ENCODE measurements at regions not wholly inside any gene's neighbourhood (a gene's known extent, or its start where the extent isn't known, plus 50 kb on each side); places are given as distances from the start of the nearest gene placed in this dataset.

GRCh38 chr15:91517491-91518200 is 335.9 kb upstream of the SLCO3A1 start:
- H3K36me3 ChIP-seq (ENCODE audit: control insufficient read depth in 2 of 2, insufficient read depth in 2 of 2, low read length in 1 of 2) = no peaks in the 10 kb centered on the region
- H3K27me3 ChIP-seq (ENCODE audit: control insufficient read depth in 2 of 2, insufficient read depth in 1 of 2, low read length in 1 of 2) = no peaks in the 10 kb centered on the region
- WGBS = 94% methylated on average over 4 of the region's 4 CpGs

GRCh38 chr15:91520850-91521249 is 332.7 kb upstream of the SLCO3A1 start:
- H3K27ac ChIP-seq (ENCODE audit: low read depth in 1 of 2, low read length in 1 of 2) = no peak overlapping the region
- 96% methylated on average over 4 of the region's 4 CpGs for WGBS
- H3K27me3 ChIP-seq (ENCODE audit: control insufficient read depth in 2 of 2, insufficient read depth in 1 of 2, low read length in 1 of 2) = no peaks in the 10 kb centered on the region
- H3K9me3 ChIP-seq (ENCODE audit: control insufficient read depth in 2 of 2, insufficient read depth in 1 of 2, low read length in 1 of 2) = no peaks in the 10 kb centered on the region
- no peak for DNase-seq (ENCODE audit: low read depth in 6 of 9, low spot score in 9 of 9)
- H3K4me1 ChIP-seq (ENCODE audit: control insufficient read depth in 2 of 2, insufficient read depth in 2 of 2, low read length in 2 of 2) = peaks cover 0 to 17% of the 10 kb centered on the region in 2 donors
- H3K4me3 ChIP-seq (ENCODE audit: low read length in 2 of 2) = no peak overlapping the region
- no peaks in the 10 kb centered on the region for H3K36me3 ChIP-seq (ENCODE audit: control insufficient read depth in 2 of 2, insufficient read depth in 2 of 2, low read length in 1 of 2)

More at GRCh38 chr15:91517491-91518200, 335.9 kb upstream of the SLCO3A1 start:
- no peak for DNase-seq (ENCODE audit: low read depth in 6 of 9, low spot score in 9 of 9)
- Histone ChIP-seq H3K4me1 (ENCODE audit: control insufficient read depth in 2 of 2, insufficient read depth in 2 of 2, low read length in 2 of 2) (peaks cover 0 to 3% of the 10 kb centered on the region in 2 donors), H3K4me3 (ENCODE audit: low read length in 2 of 2) (no peak overlapping the region), H3K27ac (ENCODE audit: low read depth in 1 of 2, low read length in 1 of 2) (no peak overlapping the region), H3K9me3 (ENCODE audit: control insufficient read depth in 2 of 2, insufficient read depth in 1 of 2, low read length in 1 of 2) (no peaks in the 10 kb centered on the region)

GRCh38 chr15:91521548-91521947 is 332.0 kb upstream of the SLCO3A1 start:
- no peaks in the 10 kb centered on the region for H3K9me3 ChIP-seq (ENCODE audit: control insufficient read depth in 2 of 2, insufficient read depth in 1 of 2, low read length in 1 of 2)
- no peaks in the 10 kb centered on the region for H3K36me3 ChIP-seq (ENCODE audit: control insufficient read depth in 2 of 2, insufficient read depth in 2 of 2, low read length in 1 of 2)
- 95% methylated on average over 9 of the region's 9 CpGs for WGBS
- no peak for DNase-seq (ENCODE audit: low read depth in 6 of 9, low spot score in 9 of 9)
- no peak overlapping the region for H3K4me3 ChIP-seq (ENCODE audit: low read length in 2 of 2)
- peaks cover 0 to 23% of the 10 kb centered on the region in 2 donors for H3K4me1 ChIP-seq (ENCODE audit: control insufficient read depth in 2 of 2, insufficient read depth in 2 of 2, low read length in 2 of 2)
- H3K27ac ChIP-seq (ENCODE audit: low read depth in 1 of 2, low read length in 1 of 2) = no peak overlapping the region
- H3K27me3 ChIP-seq (ENCODE audit: control insufficient read depth in 2 of 2, insufficient read depth in 1 of 2, low read length in 1 of 2) = no peaks in the 10 kb centered on the region

- H3K36me3 ChIP-seq (ENCODE audit: control insufficient read depth in 2 of 2, insufficient read depth in 2 of 2, low read length in 1 of 2) = no peaks in the 10 kb centered on the region
- H3K4me3 ChIP-seq (ENCODE audit: low read length in 2 of 2) = no peak overlapping the region
- H3K4me1 ChIP-seq (ENCODE audit: control insufficient read depth in 2 of 2, insufficient read depth in 2 of 2, low read length in 2 of 2) = peaks cover 0 to 27% of the 10 kb centered on the region in 2 donors
- no peak for DNase-seq (ENCODE audit: low read depth in 6 of 9, low spot score in 9 of 9)
- H3K9me3 ChIP-seq (ENCODE audit: control insufficient read depth in 2 of 2, insufficient read depth in 1 of 2, low read length in 1 of 2) = no peaks in the 10 kb centered on the region
- H3K27me3 ChIP-seq (ENCODE audit: control insufficient read depth in 2 of 2, insufficient read depth in 1 of 2, low read length in 1 of 2) = no peaks in the 10 kb centered on the region
- WGBS = 97% methylated on average over 2 of the region's 2 CpGs
- H3K27ac ChIP-seq (ENCODE audit: low read depth in 1 of 2, low read length in 1 of 2) = no peak overlapping the region
These were observed 331.5 kb upstream of the SLCO3A1 start for GRCh38 chr15:91521996-91522395.

- no peaks in the 10 kb centered on the region for H3K27me3 ChIP-seq (ENCODE audit: control insufficient read depth in 2 of 2, insufficient read depth in 1 of 2, low read length in 1 of 2)
- 66% methylated on average over 2 of the region's 2 CpGs for WGBS
- peak in 3 of 9 donors; percentile 22 to 71 (median 30) for DNase-seq (ENCODE audit: low read depth in 6 of 9, low spot score in 9 of 9)
- no peaks in the 10 kb centered on the region for H3K9me3 ChIP-seq (ENCODE audit: control insufficient read depth in 2 of 2, insufficient read depth in 1 of 2, low read length in 1 of 2)
- no peaks in the 10 kb centered on the region for H3K36me3 ChIP-seq (ENCODE audit: control insufficient read depth in 2 of 2, insufficient read depth in 2 of 2, low read length in 1 of 2)
- H3K27ac ChIP-seq (ENCODE audit: low read depth in 1 of 2, low read length in 1 of 2) = no peak overlapping the region
- H3K4me3 ChIP-seq (ENCODE audit: low read length in 2 of 2) = no peak overlapping the region
- peaks cover 0 to 30% of the 10 kb centered on the region in 2 donors for H3K4me1 ChIP-seq (ENCODE audit: control insufficient read depth in 2 of 2, insufficient read depth in 2 of 2, low read length in 2 of 2)
These were observed 330.7 kb upstream of the SLCO3A1 start for GRCh38 chr15:91522605-91523332.

GRCh38 chr15:91523596-91523995 is 329.9 kb upstream of the SLCO3A1 start:
- 97% methylated on average over 1 of the region's 1 CpG for WGBS
- no peak for DNase-seq (ENCODE audit: low read depth in 6 of 9, low spot score in 9 of 9)

GRCh38 chr15:91524534-91524933 is 329.0 kb upstream of the SLCO3A1 start:
- H3K36me3 ChIP-seq (ENCODE audit: control insufficient read depth in 2 of 2, insufficient read depth in 2 of 2, low read length in 1 of 2) = no peaks in the 10 kb centered on the region
- H3K27ac ChIP-seq (ENCODE audit: low read depth in 1 of 2, low read length in 1 of 2) = no peak overlapping the region
- peaks cover 0 to 41% of the 10 kb centered on the region in 2 donors for H3K4me1 ChIP-seq (ENCODE audit: control insufficient read depth in 2 of 2, insufficient read depth in 2 of 2, low read length in 2 of 2)
- DNase-seq (ENCODE audit: low read depth in 6 of 9, low spot score in 9 of 9) = no peak
- no peaks in the 10 kb centered on the region for H3K27me3 ChIP-seq (ENCODE audit: control insufficient read depth in 2 of 2, insufficient read depth in 1 of 2, low read length in 1 of 2)
- no peaks in the 10 kb centered on the region for H3K9me3 ChIP-seq (ENCODE audit: control insufficient read depth in 2 of 2, insufficient read depth in 1 of 2, low read length in 1 of 2)
- H3K4me3 ChIP-seq (ENCODE audit: low read length in 2 of 2) = no peak overlapping the region
- 95% methylated on average over 2 of the region's 2 CpGs for WGBS

More at GRCh38 chr15:91523596-91523995, 329.9 kb upstream of the SLCO3A1 start:
- Histone ChIP-seq H3K4me3 (ENCODE audit: low read length in 2 of 2) (no peak overlapping the region), H3K36me3 (ENCODE audit: control insufficient read depth in 2 of 2, insufficient read depth in 2 of 2, low read length in 1 of 2) (no peaks in the 10 kb centered on the region), H3K27me3 (ENCODE audit: control insufficient read depth in 2 of 2, insufficient read depth in 1 of 2, low read length in 1 of 2) (no peaks in the 10 kb centered on the region), H3K4me1 (ENCODE audit: control insufficient read depth in 2 of 2, insufficient read depth in 2 of 2, low read length in 2 of 2) (peaks cover 0 to 33% of the 10 kb centered on the region in 2 donors), H3K9me3 (ENCODE audit: control insufficient read depth in 2 of 2, insufficient read depth in 1 of 2, low read length in 1 of 2) (no peaks in the 10 kb centered on the region), H3K27ac (ENCODE audit: low read depth in 1 of 2, low read length in 1 of 2) (no peak overlapping the region)

GRCh38 chr15:91525751-91526150 is 327.8 kb upstream of the SLCO3A1 start:
- Histone ChIP-seq H3K27ac (ENCODE audit: low read depth in 1 of 2, low read length in 1 of 2) (no peak overlapping the region), H3K4me3 (ENCODE audit: low read length in 2 of 2) (no peak overlapping the region), H3K4me1 (ENCODE audit: control insufficient read depth in 2 of 2, insufficient read depth in 2 of 2, low read length in 2 of 2) (peaks cover 7 to 52% of the 10 kb centered on the region in 2 donors), H3K36me3 (ENCODE audit: control insufficient read depth in 2 of 2, insufficient read depth in 2 of 2, low read length in 1 of 2) (no peaks in the 10 kb centered on the region), H3K27me3 (ENCODE audit: control insufficient read depth in 2 of 2, insufficient read depth in 1 of 2, low read length in 1 of 2) (no peaks in the 10 kb centered on the region), H3K9me3 (ENCODE audit: control insufficient read depth in 2 of 2, insufficient read depth in 1 of 2, low read length in 1 of 2) (no peaks in the 10 kb centered on the region)
- DNase-seq (ENCODE audit: low read depth in 6 of 9, low spot score in 9 of 9) = no peak
- WGBS = 97% methylated on average over 3 of the region's 3 CpGs

GRCh38 chr15:91526424-91526823 is 327.1 kb upstream of the SLCO3A1 start:
- peaks cover 7 to 58% of the 10 kb centered on the region in 2 donors for H3K4me1 ChIP-seq (ENCODE audit: control insufficient read depth in 2 of 2, insufficient read depth in 2 of 2, low read length in 2 of 2)
- no peaks in the 10 kb centered on the region for H3K9me3 ChIP-seq (ENCODE audit: control insufficient read depth in 2 of 2, insufficient read depth in 1 of 2, low read length in 1 of 2)
- WGBS = 61% methylated on average over 2 of the region's 2 CpGs
- no peaks in the 10 kb centered on the region for H3K27me3 ChIP-seq (ENCODE audit: control insufficient read depth in 2 of 2, insufficient read depth in 1 of 2, low read length in 1 of 2)
- no peak overlapping the region for H3K4me3 ChIP-seq (ENCODE audit: low read length in 2 of 2)
- H3K36me3 ChIP-seq (ENCODE audit: control insufficient read depth in 2 of 2, insufficient read depth in 2 of 2, low read length in 1 of 2) = no peaks in the 10 kb centered on the region
- DNase-seq (ENCODE audit: low read depth in 6 of 9, low spot score in 9 of 9) = peak in 5 of 9 donors; percentile 39 to 72 (median 48)
- H3K27ac ChIP-seq (ENCODE audit: low read depth in 1 of 2, low read length in 1 of 2) = no peak overlapping the region
